Esophagus muscularis mucosa (tissue), 4 donors: ENCODE measurements at regions not wholly inside any gene's neighbourhood (a gene's known extent, or its start where the extent isn't known, plus 50 kb on each side); places are given as distances from the start of the nearest gene placed in this dataset.

Source experiments
- EP300 ChIP-seq: sonication (generic); formaldehyde crosslinking; IDR thresholded peaks from one replicate; pipeline ENCODE4 v1.6.1; 2017; ENCODE audit warnings: antibody characterized with exemption
- POLR2A ChIP-seq: fragments of 450-650 bp; IDR thresholded peaks from one replicate; pipeline ENCODE4 v1.6.1; 2017; ENCODE audit warnings: antibody characterized with exemption, moderate library complexity, mild to moderate bottlenecking, low read depth
- POLR2AphosphoS5 ChIP-seq, 2 donors: sonication (generic); formaldehyde crosslinking; IDR thresholded peaks; one replicate each; pipeline ENCODE4 v1.6.1; 2017; ENCODE audit warnings: antibody characterized with exemption in 2 of 2
- TF ChIP-seq, protein P1 (sequence below), 3 experiments: fragments of 200-600 bp in 2 of 3; fragments of 450-650 bp in 1 of 3; sonication (generic) in 2 of 3; IDR thresholded peaks; one replicate each; pipeline ENCODE4 v1.5.1; 2017 to 2019; ENCODE audit warnings: antibody characterized with exemption in 3 of 3, mild to moderate bottlenecking in 2 of 3, moderate library complexity in 1 of 3

DNA sequence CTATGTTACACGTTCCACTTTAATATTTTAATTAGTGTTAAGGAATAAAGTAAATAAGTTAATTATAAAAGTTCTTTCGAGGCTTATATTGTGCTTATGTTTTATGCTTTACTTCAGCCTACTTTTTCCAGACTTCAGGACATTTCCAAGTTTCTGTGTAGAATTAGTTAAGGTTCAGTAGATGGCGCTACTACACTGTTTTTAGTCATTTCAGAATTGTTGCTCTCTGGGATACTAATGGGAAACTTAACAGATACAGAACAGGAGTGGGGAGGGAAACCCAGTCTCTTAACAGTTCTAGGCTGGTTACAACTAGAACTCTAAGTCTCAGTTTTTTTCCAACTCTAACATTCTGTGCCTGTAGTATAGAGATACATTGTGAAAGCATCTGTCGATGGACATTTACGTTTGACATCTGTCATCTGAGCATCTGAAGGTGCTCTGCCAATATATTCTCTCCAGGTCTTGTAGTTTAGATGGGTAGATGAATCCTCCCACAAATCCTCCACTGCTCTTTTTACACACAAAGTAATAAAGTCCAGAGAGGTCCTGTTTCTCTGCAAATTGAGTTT, 56.8 kb upstream of the FAM171A1 start:
- TF ChIP-seq, protein P1, sequence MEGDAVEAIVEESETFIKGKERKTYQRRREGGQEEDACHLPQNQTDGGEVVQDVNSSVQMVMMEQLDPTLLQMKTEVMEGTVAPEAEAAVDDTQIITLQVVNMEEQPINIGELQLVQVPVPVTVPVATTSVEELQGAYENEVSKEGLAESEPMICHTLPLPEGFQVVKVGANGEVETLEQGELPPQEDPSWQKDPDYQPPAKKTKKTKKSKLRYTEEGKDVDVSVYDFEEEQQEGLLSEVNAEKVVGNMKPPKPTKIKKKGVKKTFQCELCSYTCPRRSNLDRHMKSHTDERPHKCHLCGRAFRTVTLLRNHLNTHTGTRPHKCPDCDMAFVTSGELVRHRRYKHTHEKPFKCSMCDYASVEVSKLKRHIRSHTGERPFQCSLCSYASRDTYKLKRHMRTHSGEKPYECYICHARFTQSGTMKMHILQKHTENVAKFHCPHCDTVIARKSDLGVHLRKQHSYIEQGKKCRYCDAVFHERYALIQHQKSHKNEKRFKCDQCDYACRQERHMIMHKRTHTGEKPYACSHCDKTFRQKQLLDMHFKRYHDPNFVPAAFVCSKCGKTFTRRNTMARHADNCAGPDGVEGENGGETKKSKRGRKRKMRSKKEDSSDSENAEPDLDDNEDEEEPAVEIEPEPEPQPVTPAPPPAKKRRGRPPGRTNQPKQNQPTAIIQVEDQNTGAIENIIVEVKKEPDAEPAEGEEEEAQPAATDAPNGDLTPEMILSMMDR (IDR thresholded peaks at IDR 0.05): peak; percentile 34 to 56 (median 51)
- no peak for TF ChIP-seq POLR2A
- TF ChIP-seq POLR2AphosphoS5 (IDR thresholded peaks at IDR 0.05): no peak
- TF ChIP-seq EP300: no peak
